Endothelial cell (in vitro differentiated cells): ENCODE measurements at regions not wholly inside any gene's neighbourhood (a gene's known extent, or its start where the extent isn't known, plus 50 kb on each side); places are given as distances from the start of the nearest gene placed in this dataset.

Source experiments
- DNase-seq: peaks from one replicate; pipeline ENCODE4 v3.0.0; 2021; ENCODE audit warnings: low spot score
- H3K27ac Mint-ChIP-seq: one replicate; pipeline ENCODE4 v1.8.0; 2021; ENCODE audit warnings: mixed read lengths, inconsistent platforms; ENCODE audit not compliant: unreplicated experiment
- H3K27me3 Mint-ChIP-seq: one replicate; pipeline ENCODE4 v1.8.0; 2021; ENCODE audit warnings: mild to moderate bottlenecking, moderate library complexity, mixed read lengths, inconsistent platforms; ENCODE audit not compliant: unreplicated experiment
- H3K36me3 Mint-ChIP-seq: one replicate; pipeline ENCODE4 v1.8.0; 2021; ENCODE audit warnings: mild to moderate bottlenecking, low read depth, mixed read lengths, inconsistent platforms; ENCODE audit not compliant: unreplicated experiment
- H3K4me1 Mint-ChIP-seq: one replicate; pipeline ENCODE4 v1.8.0; 2021; ENCODE audit warnings: mild to moderate bottlenecking, mixed read lengths, inconsistent platforms; ENCODE audit not compliant: unreplicated experiment
- H3K4me3 Mint-ChIP-seq: one replicate; pipeline ENCODE4 v1.8.0; 2021; ENCODE audit warnings: mild to moderate bottlenecking, mixed read lengths, inconsistent platforms; ENCODE audit not compliant: unreplicated experiment
- H3K9me3 Mint-ChIP-seq: one replicate; pipeline ENCODE4 v1.8.0; 2021; ENCODE audit warnings: mixed read lengths, inconsistent platforms; ENCODE audit not compliant: unreplicated experiment
- CTCF ChIP-seq: fragments of 200-600 bp; sonication (generic); IDR thresholded peaks from one replicate; pipeline ENCODE4 v1.5.0; 2021; ENCODE audit warnings: antibody characterized with exemption; ENCODE audit not compliant: unreplicated experiment

- Mint-ChIP-seq H3K4me1 (no peaks in the 10 kb centered on the region), H3K9me3 (no peaks in the 10 kb centered on the region), H3K36me3 (no peaks in the 10 kb centered on the region), H3K27ac (no peak overlapping the region), H3K27me3 (no peaks in the 10 kb centered on the region), H3K4me3 (no peak overlapping the region)
- TF ChIP-seq CTCF, result no peak
- DNase-seq, result no peak
These were observed 234.0 kb downstream of the B3GLCT start for GRCh38 chr13:31433746-31434145.

- TF ChIP-seq CTCF, result no peak
- no peaks in the 10 kb centered on the region for H3K4me1 Mint-ChIP-seq
- no peaks in the 10 kb centered on the region for H3K36me3 Mint-ChIP-seq
- H3K27ac Mint-ChIP-seq, result no peak overlapping the region
- H3K27me3 Mint-ChIP-seq, result no peaks in the 10 kb centered on the region
- no peaks in the 10 kb centered on the region for H3K9me3 Mint-ChIP-seq
- no peak for DNase-seq
- H3K4me3 Mint-ChIP-seq, result no peak overlapping the region
These were observed 234.8 kb downstream of the B3GLCT start for GRCh38 chr13:31434613-31435012.

- H3K27me3 Mint-ChIP-seq, result no peaks in the 10 kb centered on the region
- no peaks in the 10 kb centered on the region for H3K9me3 Mint-ChIP-seq
- H3K36me3 Mint-ChIP-seq, result no peaks in the 10 kb centered on the region
- DNase-seq, result no peak
- TF ChIP-seq CTCF, result no peak
- H3K4me3 Mint-ChIP-seq, result no peak overlapping the region
- no peaks in the 10 kb centered on the region for H3K4me1 Mint-ChIP-seq
- H3K27ac Mint-ChIP-seq, result no peak overlapping the region
These were observed 235.8 kb downstream of the B3GLCT start for GRCh38 chr13:31435536-31435935.

- no peak for TF ChIP-seq CTCF
- H3K36me3 Mint-ChIP-seq, result no peaks in the 10 kb centered on the region
These were observed 236.7 kb downstream of the B3GLCT start for GRCh38 chr13:31436478-31436877.

GRCh38 chr13:31437975-31438374 is 238.2 kb downstream of the B3GLCT start:
- Mint-ChIP-seq H3K9me3 (no peaks in the 10 kb centered on the region), H3K27me3 (peaks cover 2% of the 10 kb centered on the region), H3K36me3 (no peaks in the 10 kb centered on the region), H3K27ac (no peak overlapping the region), H3K4me3 (no peak overlapping the region), H3K4me1 (no peaks in the 10 kb centered on the region)
- TF ChIP-seq CTCF, result no peak
- DNase-seq, result no peak

More at GRCh38 chr13:31436478-31436877, 236.7 kb downstream of the B3GLCT start:
- no peaks in the 10 kb centered on the region for H3K27me3 Mint-ChIP-seq
- no peak for DNase-seq
- H3K4me3 Mint-ChIP-seq, result no peak overlapping the region
- no peak overlapping the region for H3K27ac Mint-ChIP-seq
- no peaks in the 10 kb centered on the region for H3K9me3 Mint-ChIP-seq
- no peaks in the 10 kb centered on the region for H3K4me1 Mint-ChIP-seq
